Adrenal gland (tissue), 9 donors: ENCODE measurements at regions not wholly inside any gene's neighbourhood (a gene's known extent, or its start where the extent isn't known, plus 50 kb on each side); places are given as distances from the start of the nearest gene placed in this dataset.
A peak's percentile ranks its signal among the peaks of the same experiment; 100 is the strongest.

ENCODE experiments used
- DNase-seq, 7 donors: peaks; one replicate each; pipeline ENCODE4 v3.0.0-alpha.2; 2019 to 2020
- H3K27ac ChIP-seq, 5 donors: fragments of 200-600 bp; sonication (generic) in 4 of 5; 1 replicate in 3 of 5; 2 replicates in 2 of 5; pipeline versions ENCODE4 v1.5.1 to v1.8.0; 2016 to 2020; ENCODE audit warnings: mild to moderate bottlenecking in 1 of 5
- H3K27me3 ChIP-seq: fragments of 200-600 bp; 2 replicates; pipeline ENCODE4 v1.8.0; 2021
- H3K36me3 ChIP-seq, 2 donors: fragments of 200-600 bp; replicated peaks in 1 of 2; 1 replicate in 1 of 2; 2 replicates in 1 of 2; pipeline versions ENCODE4 v1.5.1 to v1.8.0; 2018 to 2022
- H3K4me1 ChIP-seq, 2 donors: fragments of 200-600 bp; replicated peaks in 1 of 2; 1 replicate in 1 of 2; 2 replicates in 1 of 2; pipeline versions ENCODE4 v1.5.1 to v1.8.0; 2018 to 2021
- H3K4me3 ChIP-seq, 4 donors: fragments of 200-600 bp; sonication (generic) in 3 of 4; one replicate each; pipeline ENCODE4 v1.5.1; 2016 to 2018
- H3K9me3 ChIP-seq, 3 donors: fragments of 200-600 bp; sonication (generic) in 1 of 3; replicated peaks in 1 of 3; 1 replicate in 2 of 3; 2 replicates in 1 of 3; pipeline versions ENCODE4 v1.5.1 to v1.8.0; 2016 to 2021
- CTCF ChIP-seq, 6 experiments: fragments of 450-650 bp in 4 of 6; fragments of 200-600 bp in 2 of 6; sonication (generic) in 1 of 6; IDR thresholded peaks; 1 replicate in 5 of 6; 2 replicates in 1 of 6; pipeline versions ENCODE4 v1.5.1 to v1.8.0; 2016 to 2021; ENCODE audit warnings: antibody characterized with exemption in 6 of 6, mild to moderate bottlenecking in 2 of 6, moderate library complexity in 1 of 6
- POLR2A ChIP-seq, 2 donors: fragments of 450-650 bp; IDR thresholded peaks; one replicate each; pipeline ENCODE4 v1.6.1; 2017; ENCODE audit warnings: antibody characterized with exemption in 2 of 2, mild to moderate bottlenecking in 2 of 2, moderate library complexity in 1 of 2
- WGBS, 4 donors: extraction: QIAGEN DNeasy Blood & Tissue Kit in 2 of 4; methylation state at CpG; one replicate each; pipeline versions ENCODE4 v1.1.5 to v1.1.7; 2013 to 2017; 5-methylcytosine and 5-hydroxymethylcytosine counted together
- intact Hi-C, 2 donors: fragments of 100-400 bp; cut with DNase I; formaldehyde crosslinking; loops; one replicate each; pipeline versions ENCODE4 v1.14.1 to v1.15.0; 2022 to 2023
- donor health status: healthy with polysubstance abuse.
- donor health status: Bipolar disorder and iron deficiency.
- donor health status: DM: yes; HTN: yes; CAD: no.
- donor health status: DM: no; HTN: no; CAD: no.
- donor health status: DM: no; HTN: no; CAD: no.

DNA sequence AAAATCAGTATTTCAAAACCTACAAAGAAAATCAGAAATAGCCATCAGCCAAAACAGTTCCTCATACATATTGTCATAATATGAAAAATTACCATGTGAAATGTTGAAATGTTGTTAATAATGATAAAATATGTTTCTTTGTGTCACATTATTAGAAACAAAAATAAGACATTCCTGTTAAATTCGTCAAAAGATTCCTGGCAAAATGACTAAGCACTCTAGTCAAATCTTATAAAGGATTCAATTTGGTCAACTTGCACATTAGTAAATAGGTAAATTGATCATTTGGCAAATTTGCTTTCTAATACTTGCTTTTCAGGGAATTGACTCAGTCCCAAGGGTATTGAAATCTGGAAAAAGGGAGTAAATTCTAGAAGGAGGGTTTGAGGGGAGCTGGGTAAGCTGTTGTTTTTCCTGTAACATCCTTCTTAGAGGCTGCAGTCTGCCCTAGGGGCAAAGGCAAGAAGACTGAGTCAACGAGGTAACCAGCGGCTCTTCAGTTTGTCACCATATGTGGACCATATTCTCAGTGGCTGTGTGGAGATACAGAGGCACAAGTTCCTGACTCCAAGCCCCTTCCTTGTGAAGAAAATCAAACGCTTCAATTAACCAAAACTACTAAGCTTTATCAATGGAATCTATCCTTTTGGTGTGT is 482.3 kb downstream of the TNS1 start:
- TF ChIP-seq POLR2A (IDR thresholded peaks at IDR 0.05) (no peak), CTCF (IDR thresholded peaks at IDR 0.05) (no peak)
- H3K9me3 ChIP-seq, result no peaks in the 10 kb centered on the region
- no peaks in the 10 kb centered on the region for H3K36me3 ChIP-seq
- no peak overlapping the region for H3K4me3 ChIP-seq
- peaks cover 0 to 5% of the 10 kb centered on the region in 2 donors for H3K4me1 ChIP-seq
- H3K27me3 ChIP-seq, result no peaks in the 10 kb centered on the region
- DNase-seq, result no peak
- WGBS, 4 donors, result 79 to 86% (median 86%) methylated on average over 4 of the region's 4 CpGs
- intact Hi-C loops, result no loop called here
- no peak overlapping the region for H3K27ac ChIP-seq

DNA sequence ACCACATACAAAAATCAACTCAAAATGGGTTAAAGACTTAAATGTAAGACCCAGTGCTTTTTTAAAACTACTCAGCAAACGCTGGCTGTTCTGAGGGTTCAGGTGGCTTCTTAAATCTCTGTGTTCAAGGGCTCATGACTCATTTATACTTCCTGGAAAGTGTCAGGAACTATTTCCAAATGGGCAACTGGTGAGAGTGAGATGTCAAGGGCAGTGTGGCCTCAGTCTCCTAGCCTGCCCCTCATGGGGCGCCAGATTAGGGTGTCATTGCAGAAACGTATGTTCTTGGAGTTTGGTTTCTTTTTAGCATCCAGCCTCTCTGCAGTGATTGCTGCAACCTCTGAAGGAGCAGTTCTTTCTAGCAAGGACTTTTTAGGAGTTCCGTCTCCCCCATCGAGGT is 485.4 kb downstream of the TNS1 start:
- Histone ChIP-seq H3K27ac (no peak overlapping the region), H3K4me1 (peaks cover 4 to 19% of the 10 kb centered on the region in 2 donors), H3K9me3 (no peaks in the 10 kb centered on the region), H3K36me3 (no peaks in the 10 kb centered on the region), H3K27me3 (no peaks in the 10 kb centered on the region), H3K4me3 (no peak overlapping the region)
- DNase-seq, result peak; percentile 21 to 70 (median 39)
- 37 to 53% (median 48%) methylated on average over 5 of the region's 5 CpGs for WGBS, 4 donors
- TF ChIP-seq POLR2A (IDR thresholded peaks at IDR 0.05), result no peak
- no peak for TF ChIP-seq CTCF (IDR thresholded peaks at IDR 0.05)
- intact Hi-C loops, result loop anchor here in 1 of 2 donors (10.0 kb wide), 1 partner anchor 833 kb away; no protein-coding TSS in a partner anchor

DNA sequence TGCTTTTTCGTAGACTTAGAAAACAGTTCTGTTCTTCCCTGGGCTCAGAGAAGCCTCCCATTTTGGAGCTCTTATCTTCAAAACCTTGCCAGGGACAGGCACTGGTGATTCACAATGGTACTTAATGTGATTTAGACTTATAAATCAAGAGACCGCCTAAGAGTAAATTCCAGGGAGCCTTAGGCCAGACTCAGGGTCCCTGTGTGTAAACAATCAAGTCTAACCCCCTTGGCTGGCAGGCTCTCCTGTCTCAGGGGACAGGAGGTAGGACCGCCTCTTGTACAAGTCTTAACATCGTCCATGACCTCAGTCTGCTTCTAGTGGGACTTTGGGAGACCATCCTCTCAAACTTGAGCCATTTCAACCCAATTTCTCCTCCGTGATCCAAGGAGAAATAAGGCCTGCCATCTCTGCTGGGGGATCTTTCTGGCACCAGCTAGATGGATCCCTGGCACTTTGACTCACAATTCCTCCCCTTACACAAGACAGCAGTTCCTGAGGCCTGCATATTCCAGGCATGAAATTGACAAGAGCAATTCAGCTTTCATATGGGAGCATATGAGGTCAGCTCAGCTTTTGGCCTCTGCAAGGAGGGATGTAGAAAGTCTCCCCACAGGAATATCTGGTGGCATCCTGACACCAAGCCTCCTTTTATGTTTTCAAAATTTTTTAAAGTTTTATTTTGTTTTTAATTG is 487.0 kb downstream of the TNS1 start:
- intact Hi-C loops, result loop anchor here in 1 of 2 donors (10.0 kb wide), 1 partner anchor 831 kb away; no protein-coding TSS in a partner anchor
- Histone ChIP-seq H3K4me3 (no peak overlapping the region), H3K9me3 (no peaks in the 10 kb centered on the region), H3K27ac (no peak overlapping the region), H3K36me3 (no peaks in the 10 kb centered on the region), H3K27me3 (no peaks in the 10 kb centered on the region), H3K4me1 (peaks cover 6 to 33% of the 10 kb centered on the region in 2 donors)
- no peak for TF ChIP-seq POLR2A (IDR thresholded peaks at IDR 0.05)
- TF ChIP-seq CTCF (IDR thresholded peaks at IDR 0.05), result no peak
- WGBS, 4 donors, result 73 to 80% (median 77%) methylated on average over 5 of the region's 5 CpGs
- peak in 5 of 7 donors; percentile 8 to 48 (median 15) for DNase-seq

- intact Hi-C loops, result loop anchor here (5.0 to 10.0 kb wide), 3 partner anchors 199 to 828 kb away; no protein-coding TSS in a partner anchor
- no peak overlapping the region for H3K4me3 ChIP-seq
- DNase-seq, result no peak
- no peaks in the 10 kb centered on the region for H3K27me3 ChIP-seq
- peak overlapping the region in 1 of 5 donors; percentile 70 for H3K27ac ChIP-seq
- WGBS, 4 donors, result 27 to 66% (median 63%) methylated on average over 1 of the region's 1 CpG
- no peaks in the 10 kb centered on the region for H3K36me3 ChIP-seq
- TF ChIP-seq POLR2A (IDR thresholded peaks at IDR 0.05), result no peak
- no peak for TF ChIP-seq CTCF (IDR thresholded peaks at IDR 0.05)
- no peaks in the 10 kb centered on the region for H3K9me3 ChIP-seq
- H3K4me1 ChIP-seq, result peaks cover 10 to 41% of the 10 kb centered on the region in 2 donors
Measured at GRCh38 chr2:217513258-217513657, 489.5 kb downstream of the TNS1 start.
